IMR-90 (cell line): ENCODE measurements at regions not wholly inside any gene's neighbourhood (a gene's known extent, or its start where the extent isn't known, plus 50 kb on each side); places are given as distances from the start of the nearest gene placed in this dataset.

Experiments
- ATAC-seq: fragments of 200-7000 bp; cut with Tn5 transposase; 2 replicates; pipeline ENCODE4 v1.9.1; 2020; ENCODE audit warnings: low read depth, mild to moderate bottlenecking, moderate library complexity
- BruUV-seq: library from RNA; stranded (reverse); fragments of 400-500 nt; replicated peaks from 2 replicates; lab custom pipeline; 2021; lab: Mats Ljungman, UMichigan
- CTCF ChIA-PET: fragments of 300-600 bp; formaldehyde crosslinking; extraction: SDS; loops from one replicate; lab custom pipeline; 2021; ENCODE audit warnings: antibody characterized with exemption; lab: Yijun Ruan, JAX
- POLR2A ChIA-PET: fragments of 300-600 bp; sonication (Branson Sonifier 250); formaldehyde crosslinking; loops from one replicate; lab custom pipeline; 2022; ENCODE audit warnings: antibody characterized with exemption; ENCODE audit not compliant: unreplicated experiment; lab: Charles Lee
- DNase-seq: peaks from one replicate; pipeline ENCODE4 v3.0.0; 2013
- H2AFZ ChIP-seq: replicated peaks from 2 replicates; pipeline ENCODE3; 2013; ENCODE audit warnings: low read length, mild to moderate bottlenecking; ENCODE audit not compliant: poor library complexity
- H2AK5ac ChIP-seq: 2 replicates; pipeline ENCODE4 v1.6.1; 2013; ENCODE audit warnings: low read depth, low read length, inconsistent platforms
- H2AK9ac ChIP-seq: replicated peaks from 2 replicates; pipeline ENCODE3; 2013; ENCODE audit warnings: mild to moderate bottlenecking, low read depth, low read length, moderate library complexity; ENCODE audit not compliant: poor library complexity
- H2BK120ac ChIP-seq: 2 replicates; pipeline ENCODE4 v1.6.1; 2013; ENCODE audit warnings: low read depth, low read length, inconsistent platforms
- H2BK15ac ChIP-seq: 3 replicates; pipeline ENCODE4 v1.6.1; 2013; ENCODE audit warnings: low read depth, low read length, inconsistent platforms
- H2BK20ac ChIP-seq: 2 replicates; pipeline ENCODE4 v1.6.1; 2013; ENCODE audit warnings: low read depth, mild to moderate bottlenecking, inconsistent platforms, low read length, moderate library complexity
- H2BK5ac ChIP-seq: 2 replicates; pipeline ENCODE4 v1.6.1; 2013; ENCODE audit warnings: mild to moderate bottlenecking, low read depth, low read length, inconsistent platforms; ENCODE audit not compliant: poor library complexity, severe bottlenecking
- H3K14ac ChIP-seq: replicated peaks from 2 replicates; pipeline ENCODE4 v1.6.1; 2013; ENCODE audit warnings: low read depth, low read length, inconsistent platforms
- H3K18ac ChIP-seq: 2 replicates; pipeline ENCODE4 v1.6.1; 2013; ENCODE audit warnings: low read depth, low read length, control low read depth
- H3K23ac ChIP-seq: 2 replicates; pipeline ENCODE4 v1.6.1; 2013; ENCODE audit warnings: low read depth, low read length, inconsistent platforms
- H3K27ac ChIP-seq: 2 replicates; pipeline ENCODE4 v1.5.1; 2013; ENCODE audit warnings: mild to moderate bottlenecking, control low read depth, low read length; ENCODE audit not compliant: insufficient read depth
- H3K27me3 ChIP-seq: 2 replicates; pipeline ENCODE4 v1.6.1; 2013; ENCODE audit warnings: low read length; ENCODE audit not compliant: control insufficient read depth, insufficient read depth
- H3K36me3 ChIP-seq: 2 replicates; pipeline ENCODE4 v1.6.1; 2013; ENCODE audit warnings: low read length, mixed read lengths; ENCODE audit not compliant: control insufficient read depth, insufficient read depth
- H3K4ac ChIP-seq: 2 replicates; pipeline ENCODE4 v1.6.1; 2013; ENCODE audit warnings: low read depth, low read length, inconsistent platforms
- H3K4me1 ChIP-seq: 2 replicates; pipeline ENCODE4 v1.6.1; 2013; ENCODE audit warnings: low read length, mixed read lengths; ENCODE audit not compliant: control insufficient read depth, insufficient read depth
- H3K4me2 ChIP-seq: 2 replicates; pipeline ENCODE4 v1.6.1; 2013; ENCODE audit warnings: low read depth, mild to moderate bottlenecking, control low read depth, low read length, moderate library complexity
- H3K4me3 ChIP-seq: 2 replicates; pipeline ENCODE4 v1.5.1; 2013; ENCODE audit warnings: low read depth, mild to moderate bottlenecking, control low read depth, low read length, moderate library complexity; ENCODE audit not compliant: insufficient read depth
- H3K56ac ChIP-seq: 2 replicates; pipeline ENCODE4 v1.6.1; 2013; ENCODE audit warnings: low read length, inconsistent platforms; ENCODE audit not compliant: insufficient read depth; ENCODE audit errors: extremely low read depth
- H3K79me1 ChIP-seq, 2 experiments: 2 replicates each; pipeline ENCODE4 v1.6.1; 2013; ENCODE audit warnings: low read length in 2 of 2, inconsistent platforms in 1 of 2, low read depth in 1 of 2
- H3K9ac ChIP-seq: 2 replicates; pipeline ENCODE4 v1.6.1; 2013; ENCODE audit warnings: low read depth, low read length, control low read depth
- H3K9me1 ChIP-seq: 2 replicates; pipeline ENCODE4 v1.6.1; 2013; ENCODE audit warnings: low read length, inconsistent platforms; ENCODE audit not compliant: insufficient read depth
- H3K9me3 ChIP-seq: 2 replicates; pipeline ENCODE4 v1.6.1; 2013; ENCODE audit warnings: low read length; ENCODE audit not compliant: control insufficient read depth, insufficient read depth
- H4K20me1 ChIP-seq: 2 replicates; pipeline ENCODE4 v1.6.1; 2013; ENCODE audit warnings: low read length, inconsistent platforms; ENCODE audit not compliant: insufficient read depth
- H4K5ac ChIP-seq: 2 replicates; pipeline ENCODE4 v1.6.1; 2013; ENCODE audit warnings: mild to moderate bottlenecking, low read depth, low read length, control low read depth
- H4K8ac ChIP-seq, 2 experiments: 2 replicates each; pipeline ENCODE4 v1.6.1; 2013; ENCODE audit warnings: low read depth in 2 of 2, low read length in 2 of 2, control low read depth in 1 of 2, inconsistent platforms in 1 of 2
- H4K91ac ChIP-seq: 2 replicates; pipeline ENCODE4 v1.6.1; 2013; ENCODE audit warnings: low read depth, low read length, inconsistent platforms; ENCODE audit not compliant: insufficient read depth
- FOS ChIP-seq: fragments of 150-350 bp; IDR thresholded peaks from 2 replicates; pipeline ENCODE4 v1.6.1; 2016; ENCODE audit warnings: low read depth, low read length
- MAFK ChIP-seq: IDR thresholded peaks from 2 replicates; pipeline ENCODE4 v1.6.1; 2012; ENCODE audit warnings: low read depth, low read length, improper control_type of control experiment
- MXI1 ChIP-seq: IDR thresholded peaks from 2 replicates; pipeline ENCODE4 v1.6.1; 2012; ENCODE audit warnings: low read depth, mild to moderate bottlenecking, low read length, moderate library complexity, borderline replicate concordance
- RFX5 ChIP-seq: IDR thresholded peaks from 2 replicates; pipeline ENCODE4 v1.8.0; 2012; ENCODE audit warnings: low read depth, mild to moderate bottlenecking, low read length, moderate library complexity
- SMC3 ChIP-seq: fragments of 150-350 bp; IDR thresholded peaks from 2 replicates; pipeline ENCODE4 v1.6.1; 2016; ENCODE audit warnings: low read depth, mild to moderate bottlenecking, antibody characterized with exemption, low read length, moderate library complexity
- WGBS, 2 experiments: methylation state at CpG; one replicate each; pipeline versions ENCODE4 v1.1.5 to v1.1.7; 2013; ENCODE audit warnings: missing lambda C conversion rate in 2 of 2; ENCODE audit not compliant: insufficient read length in 1 of 2; ENCODE audit errors: extremely low coverage in 2 of 2; 5-methylcytosine and 5-hydroxymethylcytosine counted together
- dilution Hi-C: fragments of 300-500 bp; cut with HindIII; formaldehyde crosslinking; loops from one replicate; pipeline ENCODE4 v1.14.3; 2018; ENCODE audit warnings: low sequenced_read_pairs; ENCODE audit not compliant: unreplicated experiment
- in situ Hi-C: fragments of 300-500 bp; cut with MboI; formaldehyde crosslinking; loops from 3 replicates; pipeline ENCODE4 v1.14.3; 2019; ENCODE audit warnings: low sequenced_read_pairs, inconsistent platforms, mixed read lengths
- intact Hi-C: fragments of 100-400 bp; cut with micrococcal nuclease; formaldehyde crosslinking; loops from 2 replicates; pipeline ENCODE4 v1.10.0; 2022
- TF ChIP-seq, protein P1 (sequence below): conservative IDR thresholded peaks from 2 replicates; pipeline ENCODE4 v1.5.1; 2012; ENCODE audit warnings: mild to moderate bottlenecking, low read depth, low read length, improper control_type of control experiment
- TF ChIP-seq, protein P2 (sequence below): fragments of 150-350 bp; IDR thresholded peaks from 2 replicates; pipeline ENCODE4 v1.6.1; 2016; ENCODE audit warnings: low read depth, mild to moderate bottlenecking, low read length, moderate library complexity, borderline replicate concordance

DNA sequence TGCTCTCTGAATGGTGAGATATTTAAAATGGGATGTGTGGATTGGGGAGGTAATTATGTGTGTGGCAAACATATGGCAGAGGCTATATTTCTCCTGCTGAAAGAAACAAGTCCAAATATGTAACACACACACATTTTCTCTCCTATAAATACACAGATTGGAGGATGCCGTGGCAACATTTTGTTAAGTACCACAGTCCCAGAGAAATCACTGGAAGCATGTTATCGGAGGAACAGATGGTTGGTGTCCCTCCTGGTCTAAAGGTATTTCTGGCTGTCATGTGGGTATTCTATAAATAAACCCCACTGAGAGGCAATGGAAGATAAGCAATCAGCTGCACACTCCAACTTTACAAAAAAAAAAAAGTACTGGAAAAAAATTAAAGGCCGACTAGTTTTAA, 528.3 kb upstream of the BOD1L1 start:
- Histone ChIP-seq H3K27me3 (no peaks in the 10 kb centered on the region; the same call in 1 of the 2 replicates), H3K9me1 (no peaks in the 10 kb centered on the region), H3K56ac (no peak overlapping the region), H3K23ac (no peak overlapping the region), H4K91ac (no peak overlapping the region), H4K20me1 (no peaks in the 10 kb centered on the region), H3K4ac (no peak overlapping the region), H3K79me1 (no peaks in the 10 kb centered on the region), H3K9ac (no peak overlapping the region), H4K5ac (no peak overlapping the region), H4K8ac (no peak overlapping the region), H2AK5ac (no peak overlapping the region), H2BK120ac (no peak overlapping the region), H2BK20ac (no peak overlapping the region), H3K4me2 (no peak overlapping the region), H3K9me3 (no peaks in the 10 kb centered on the region), H3K36me3 (no peaks in the 10 kb centered on the region), H2BK15ac (no peak overlapping the region), H2AK9ac (no peak overlapping the region), H2BK5ac (no peak overlapping the region), H3K4me3 (no peak overlapping the region), H3K27ac (no peak overlapping the region), H3K18ac (no peak overlapping the region), H3K14ac (no peak overlapping the region), H2AFZ (no peak overlapping the region), H3K4me1 (no peaks in the 10 kb centered on the region)
- ChIA-PET POLR2A (no interaction called here), CTCF (no interaction called here)
- TF ChIP-seq, protein P1, sequence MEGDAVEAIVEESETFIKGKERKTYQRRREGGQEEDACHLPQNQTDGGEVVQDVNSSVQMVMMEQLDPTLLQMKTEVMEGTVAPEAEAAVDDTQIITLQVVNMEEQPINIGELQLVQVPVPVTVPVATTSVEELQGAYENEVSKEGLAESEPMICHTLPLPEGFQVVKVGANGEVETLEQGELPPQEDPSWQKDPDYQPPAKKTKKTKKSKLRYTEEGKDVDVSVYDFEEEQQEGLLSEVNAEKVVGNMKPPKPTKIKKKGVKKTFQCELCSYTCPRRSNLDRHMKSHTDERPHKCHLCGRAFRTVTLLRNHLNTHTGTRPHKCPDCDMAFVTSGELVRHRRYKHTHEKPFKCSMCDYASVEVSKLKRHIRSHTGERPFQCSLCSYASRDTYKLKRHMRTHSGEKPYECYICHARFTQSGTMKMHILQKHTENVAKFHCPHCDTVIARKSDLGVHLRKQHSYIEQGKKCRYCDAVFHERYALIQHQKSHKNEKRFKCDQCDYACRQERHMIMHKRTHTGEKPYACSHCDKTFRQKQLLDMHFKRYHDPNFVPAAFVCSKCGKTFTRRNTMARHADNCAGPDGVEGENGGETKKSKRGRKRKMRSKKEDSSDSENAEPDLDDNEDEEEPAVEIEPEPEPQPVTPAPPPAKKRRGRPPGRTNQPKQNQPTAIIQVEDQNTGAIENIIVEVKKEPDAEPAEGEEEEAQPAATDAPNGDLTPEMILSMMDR = no peak
- TF ChIP-seq, protein P2, sequence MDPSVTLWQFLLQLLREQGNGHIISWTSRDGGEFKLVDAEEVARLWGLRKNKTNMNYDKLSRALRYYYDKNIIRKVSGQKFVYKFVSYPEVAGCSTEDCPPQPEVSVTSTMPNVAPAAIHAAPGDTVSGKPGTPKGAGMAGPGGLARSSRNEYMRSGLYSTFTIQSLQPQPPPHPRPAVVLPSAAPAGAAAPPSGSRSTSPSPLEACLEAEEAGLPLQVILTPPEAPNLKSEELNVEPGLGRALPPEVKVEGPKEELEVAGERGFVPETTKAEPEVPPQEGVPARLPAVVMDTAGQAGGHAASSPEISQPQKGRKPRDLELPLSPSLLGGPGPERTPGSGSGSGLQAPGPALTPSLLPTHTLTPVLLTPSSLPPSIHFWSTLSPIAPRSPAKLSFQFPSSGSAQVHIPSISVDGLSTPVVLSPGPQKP = no peak
- TF ChIP-seq SMC3 (no peak), RFX5 (no peak), MXI1 (no peak), FOS (no peak), MAFK (no peak)
- BruUV-seq = no TSS peak
- intact Hi-C loops (no loop called here), in situ Hi-C loops (no loop called here), dilution Hi-C loops (no loop called here)
- no peak for ATAC-seq
- WGBS, 2 experiments = no CpG with 5 or more reads among the region's 3 CpGs
- peak; percentile 8 for DNase-seq
